Mesendoderm (in vitro differentiated cells): ENCODE measurements at regions not wholly inside any gene's neighbourhood (a gene's known extent, or its start where the extent isn't known, plus 50 kb on each side); places are given as distances from the start of the nearest gene placed in this dataset.
"Not testable (repeated sequence)": the region's sequence is repeated elsewhere in the genome, so short reads cannot be mapped to it uniquely, and the experiment has no call there.

ENCODE experiments used
- DNase-seq: peaks from one replicate; pipeline ENCODE4 v3.0.0; 2013
- H2AK5ac ChIP-seq: 2 replicates; pipeline ENCODE4 v1.6.1; 2013; ENCODE audit warnings: low read length, inconsistent platforms
- H2BK120ac ChIP-seq: 2 replicates; pipeline ENCODE4 v1.6.1; 2013; ENCODE audit warnings: low read depth, mild to moderate bottlenecking, low read length, moderate library complexity, mixed read lengths
- H2BK15ac ChIP-seq: replicated peaks from 2 replicates; pipeline ENCODE4 v1.6.1; 2013; ENCODE audit warnings: low read depth, mild to moderate bottlenecking, moderate library complexity
- H2BK5ac ChIP-seq: 2 replicates; pipeline ENCODE4 v1.6.1; 2013; ENCODE audit warnings: low read length, inconsistent platforms
- H3K18ac ChIP-seq: 2 replicates; pipeline ENCODE4 v1.6.1; 2013; ENCODE audit warnings: mild to moderate bottlenecking, low read length, mixed read lengths
- H3K23ac ChIP-seq: one replicate; pipeline ENCODE4 v1.6.1; 2013; ENCODE audit warnings: low read length
- H3K27ac ChIP-seq: 2 replicates; pipeline ENCODE4 v1.5.1; 2013; ENCODE audit warnings: low read depth, mild to moderate bottlenecking, inconsistent platforms, low read length, moderate library complexity
- H3K27me3 ChIP-seq: 2 replicates; pipeline ENCODE4 v1.6.1; 2013; ENCODE audit warnings: low read length, control low read depth, mild to moderate bottlenecking, inconsistent platforms; ENCODE audit not compliant: insufficient read depth, poor library complexity
- H3K36me3 ChIP-seq: 2 replicates; pipeline ENCODE4 v1.6.1; 2013; ENCODE audit warnings: low read length, inconsistent platforms; ENCODE audit not compliant: control insufficient read depth, insufficient read depth
- H3K4ac ChIP-seq: one replicate; pipeline ENCODE4 v1.6.1; 2013; ENCODE audit warnings: low read depth, mild to moderate bottlenecking, low read length, moderate library complexity
- H3K4me1 ChIP-seq: 2 replicates; pipeline ENCODE4 v1.6.1; 2013; ENCODE audit warnings: low read depth, low read length, inconsistent platforms; ENCODE audit not compliant: control insufficient read depth
- H3K4me2 ChIP-seq: 2 replicates; pipeline ENCODE4 v1.6.1; 2013; ENCODE audit warnings: low read length
- H3K4me3 ChIP-seq: 2 replicates; pipeline ENCODE4 v1.5.1; 2013; ENCODE audit warnings: mild to moderate bottlenecking, low read length
- H3K56ac ChIP-seq: one replicate; pipeline ENCODE4 v1.6.1; 2013; ENCODE audit warnings: low read length
- H3K79me1 ChIP-seq: 2 replicates; pipeline ENCODE4 v1.6.1; 2013; ENCODE audit warnings: low read length, inconsistent platforms
- H3K79me2 ChIP-seq: 2 replicates; pipeline ENCODE4 v1.6.1; 2013; ENCODE audit warnings: mild to moderate bottlenecking, low read length; ENCODE audit not compliant: control insufficient read depth, insufficient read depth
- H3K9ac ChIP-seq: 2 replicates; pipeline ENCODE4 v1.6.1; 2013; ENCODE audit warnings: low read length, inconsistent platforms
- H4K5ac ChIP-seq: one replicate; pipeline ENCODE4 v1.6.1; 2013; ENCODE audit warnings: low read length
- H4K8ac ChIP-seq: one replicate; pipeline ENCODE4 v1.6.1; 2013; ENCODE audit warnings: low read depth, mild to moderate bottlenecking, control low read depth, low read length, moderate library complexity
- WGBS: extraction: QIAGEN DNeasy Blood & Tissue Kit; methylation state at CpG from one replicate; pipeline ENCODE4 v1.1.7; 2013; ENCODE audit warnings: low lambda C conversion rate, missing lambda C conversion rate; ENCODE audit not compliant: insufficient coverage; ENCODE audit errors: extremely low coverage; 5-methylcytosine and 5-hydroxymethylcytosine counted together

GRCh38 chrX:148298737-148299136 is 201.7 kb upstream of the AFF2 start:
- no peaks in the 10 kb centered on the region for H3K4me1 ChIP-seq
- WGBS = no CpG with 5 or more reads among the region's 2 CpGs
- H3K4ac ChIP-seq = no peak overlapping the region
- no peak overlapping the region for H3K9ac ChIP-seq
- no peaks in the 10 kb centered on the region for H3K79me1 ChIP-seq
- H3K56ac ChIP-seq = no peak overlapping the region
- no peaks in the 10 kb centered on the region for H3K36me3 ChIP-seq
- H3K23ac ChIP-seq = no peak overlapping the region
- H3K4me2 ChIP-seq = no peak overlapping the region
- H3K4me3 ChIP-seq = no peak overlapping the region
- H4K5ac ChIP-seq = no peak overlapping the region
- H4K8ac ChIP-seq = no peak overlapping the region
- no peak overlapping the region for H2AK5ac ChIP-seq
- H3K18ac ChIP-seq = no peak overlapping the region
- H3K27me3 ChIP-seq = no peaks in the 10 kb centered on the region
- H3K79me2 ChIP-seq = no peaks in the 10 kb centered on the region
- DNase-seq = no peak
- no peak overlapping the region for H3K27ac ChIP-seq
- no peak overlapping the region for H2BK15ac ChIP-seq
- no peak overlapping the region for H2BK120ac ChIP-seq
- H2BK5ac ChIP-seq = no peak overlapping the region

- H4K8ac ChIP-seq, H3K56ac ChIP-seq, H3K18ac ChIP-seq, H2BK15ac ChIP-seq, H3K27ac ChIP-seq, H2AK5ac ChIP-seq, DNase-seq, H3K4me2 ChIP-seq, H3K79me2 ChIP-seq, H3K36me3 ChIP-seq, H3K23ac ChIP-seq, H3K9ac ChIP-seq, H3K79me1 ChIP-seq, H3K4ac ChIP-seq, H2BK120ac ChIP-seq, H3K4me3 ChIP-seq, H3K27me3 ChIP-seq, H4K5ac ChIP-seq, H3K4me1 ChIP-seq, H2BK5ac ChIP-seq: not testable (repeated sequence)
- no CpG with 5 or more reads among the region's 9 CpGs for WGBS
Measured at GRCh38 chrX:148305214-148305613, 195.2 kb upstream of the AFF2 start.

DNA sequence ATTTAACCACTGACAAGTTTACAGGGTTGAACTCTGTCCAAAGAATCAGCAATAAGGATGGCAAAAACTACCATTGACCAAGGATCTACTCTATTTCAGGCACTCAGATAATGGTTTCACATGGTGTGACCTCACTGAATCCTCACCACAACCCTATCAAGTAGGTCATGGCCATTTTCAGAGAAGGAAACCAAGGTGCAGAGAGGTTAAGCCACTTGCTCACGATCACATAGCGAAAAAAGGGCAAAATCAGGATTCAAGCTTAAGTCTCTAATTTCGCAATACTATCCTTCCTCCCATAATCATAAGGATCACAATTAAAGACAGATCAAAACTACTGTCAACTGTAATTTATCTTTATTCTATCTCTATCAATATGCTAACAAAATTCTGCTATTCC is 191.0 kb upstream of the AFF2 start:
- no peaks in the 10 kb centered on the region for H3K27me3 ChIP-seq
- H3K9ac ChIP-seq = no peak overlapping the region
- H3K27ac ChIP-seq = no peak overlapping the region
- H2BK5ac ChIP-seq = no peak overlapping the region
- WGBS = no CpG with 5 or more reads among the region's 3 CpGs
- no peak overlapping the region for H2BK120ac ChIP-seq
- no peak overlapping the region for H4K5ac ChIP-seq
- H2AK5ac ChIP-seq = no peak overlapping the region
- H3K4me2 ChIP-seq = no peak overlapping the region
- DNase-seq = no peak
- H3K23ac ChIP-seq = no peak overlapping the region
- H3K79me1 ChIP-seq = no peaks in the 10 kb centered on the region
- H4K8ac ChIP-seq = no peak overlapping the region
- H3K36me3 ChIP-seq = no peaks in the 10 kb centered on the region
- H3K79me2 ChIP-seq = no peaks in the 10 kb centered on the region
- no peaks in the 10 kb centered on the region for H3K4me1 ChIP-seq
- no peak overlapping the region for H3K4ac ChIP-seq
- no peak overlapping the region for H3K18ac ChIP-seq
- no peak overlapping the region for H2BK15ac ChIP-seq
- H3K4me3 ChIP-seq = no peak overlapping the region
- no peak overlapping the region for H3K56ac ChIP-seq

GRCh38 chrX:148310426-148311165 is 189.8 kb upstream of the AFF2 start:
- Histone ChIP-seq H3K27me3 (no peaks in the 10 kb centered on the region), H3K4me3 (no peak overlapping the region), H3K18ac (no peak overlapping the region), H2AK5ac (no peak overlapping the region), H3K9ac (no peak overlapping the region), H3K4me2 (no peak overlapping the region), H3K79me2 (no peaks in the 10 kb centered on the region), H3K36me3 (no peaks in the 10 kb centered on the region), H3K56ac (no peak overlapping the region), H3K4me1 (no peaks in the 10 kb centered on the region), H3K27ac (no peak overlapping the region), H2BK120ac (no peak overlapping the region), H3K23ac (no peak overlapping the region), H4K8ac (no peak overlapping the region), H2BK5ac (no peak overlapping the region), H3K4ac (no peak overlapping the region), H4K5ac (no peak overlapping the region), H3K79me1 (no peaks in the 10 kb centered on the region), H2BK15ac (no peak overlapping the region)
- no CpG with 5 or more reads among the region's 1 CpG for WGBS
- DNase-seq = no peak

DNA sequence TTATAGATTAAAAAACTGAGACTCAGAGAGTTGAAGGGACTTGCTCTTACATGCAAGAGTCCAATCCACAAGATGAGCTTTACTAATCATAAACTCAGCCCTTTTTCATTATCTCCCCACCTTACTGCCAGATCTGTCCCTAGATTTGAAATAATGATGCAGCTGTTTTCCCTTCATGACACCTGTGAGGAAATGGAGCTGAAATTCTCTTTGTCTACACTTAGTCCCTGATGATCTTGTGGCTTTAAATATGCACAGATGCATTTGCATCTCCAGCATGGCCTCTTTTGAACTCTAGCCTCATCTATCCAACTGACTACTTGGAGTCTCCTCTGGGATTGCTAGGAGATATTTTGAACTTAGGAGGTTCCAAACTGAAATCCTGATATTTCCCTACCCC is 188.9 kb upstream of the AFF2 start:
- no peak overlapping the region for H3K4me2 ChIP-seq
- no peak overlapping the region for H3K18ac ChIP-seq
- no peak overlapping the region for H3K4ac ChIP-seq
- H3K4me1 ChIP-seq = no peaks in the 10 kb centered on the region
- no peaks in the 10 kb centered on the region for H3K79me1 ChIP-seq
- no peak overlapping the region for H2BK120ac ChIP-seq
- H3K4me3 ChIP-seq = no peak overlapping the region
- no peak overlapping the region for H2AK5ac ChIP-seq
- H3K79me2 ChIP-seq = no peaks in the 10 kb centered on the region
- H3K9ac ChIP-seq = no peak overlapping the region
- H2BK5ac ChIP-seq = no peak overlapping the region
- no peak overlapping the region for H2BK15ac ChIP-seq
- H3K56ac ChIP-seq = no peak overlapping the region
- H3K27me3 ChIP-seq = no peaks in the 10 kb centered on the region
- no peak overlapping the region for H3K27ac ChIP-seq
- no peak overlapping the region for H4K8ac ChIP-seq
- no peak overlapping the region for H3K23ac ChIP-seq
- no peaks in the 10 kb centered on the region for H3K36me3 ChIP-seq
- no peak overlapping the region for H4K5ac ChIP-seq
- DNase-seq = no peak

DNA sequence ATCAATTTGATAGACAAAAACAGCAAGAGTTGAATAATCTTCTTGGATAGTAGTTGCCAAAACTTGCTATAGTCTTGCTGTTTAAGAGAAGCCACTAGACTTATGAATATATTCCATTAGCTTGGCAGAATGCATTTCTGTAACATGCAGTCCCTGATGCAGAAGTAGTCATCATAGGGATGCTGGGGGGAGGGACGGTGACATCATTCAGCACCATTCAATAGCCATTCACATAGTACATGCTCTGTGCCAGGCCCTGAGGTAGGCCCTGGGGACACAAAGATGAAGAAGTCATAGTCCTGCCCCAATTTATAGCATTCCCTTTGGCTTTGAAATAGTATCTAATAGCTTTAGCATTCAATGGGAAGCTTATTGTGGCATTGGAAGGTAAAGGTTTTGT is 185.5 kb upstream of the AFF2 start:
- no peak overlapping the region for H4K8ac ChIP-seq
- H3K4me2 ChIP-seq = no peak overlapping the region
- H3K27ac ChIP-seq = no peak overlapping the region
- WGBS = no CpG with 5 or more reads among the region's 1 CpG
- H3K4ac ChIP-seq = no peak overlapping the region
- no peak overlapping the region for H2BK120ac ChIP-seq
- no peak overlapping the region for H2BK15ac ChIP-seq
- no peak overlapping the region for H3K18ac ChIP-seq
- H3K56ac ChIP-seq = no peak overlapping the region
- no peaks in the 10 kb centered on the region for H3K79me2 ChIP-seq
- no peak overlapping the region for H4K5ac ChIP-seq
- H3K4me3 ChIP-seq = no peak overlapping the region
- no peaks in the 10 kb centered on the region for H3K4me1 ChIP-seq
- H2AK5ac ChIP-seq = no peak overlapping the region
- no peaks in the 10 kb centered on the region for H3K79me1 ChIP-seq
- H3K27me3 ChIP-seq = no peaks in the 10 kb centered on the region
- H2BK5ac ChIP-seq = no peak overlapping the region
- no peak overlapping the region for H3K9ac ChIP-seq
- no peaks in the 10 kb centered on the region for H3K36me3 ChIP-seq
- no peak overlapping the region for H3K23ac ChIP-seq
- no peak for DNase-seq
